SK-N-SH (cell line): ENCODE measurements at regions not wholly inside any gene's neighbourhood (a gene's known extent, or its start where the extent isn't known, plus 50 kb on each side); places are given as distances from the start of the nearest gene placed in this dataset.

Experiments
- CTCF ChIA-PET: fragments of 300-600, 350-600 bp; formaldehyde crosslinking; extraction: SDS; loops from one replicate; lab custom pipeline; 2021; lab: Yijun Ruan, JAX
- POLR2A ChIA-PET: fragments of 350-600 bp; sonication (Branson Sonifier 250); formaldehyde crosslinking; extraction: SDS; loops from one replicate; lab custom pipeline; 2020; ENCODE audit warnings: antibody characterized with exemption, inconsistent platforms; lab: Yijun Ruan, JAX
- DNase-seq: peaks from one replicate; pipeline ENCODE4 v3.0.0; 2012
- H2AFZ ChIP-seq: fragments of 200-600 bp; sonication (generic); 2 replicates; pipeline ENCODE4 v1.8.1; 2016; ENCODE audit warnings: antibody characterized with exemption, mild to moderate bottlenecking, low read depth
- H3F3A ChIP-seq: fragments of 200-600 bp; sonication (generic); replicated peaks from 2 replicates; pipeline ENCODE3; 2016; ENCODE audit warnings: antibody characterized with exemption, mild to moderate bottlenecking; ENCODE audit not compliant: insufficient read depth
- H3K27ac ChIP-seq, 2 experiments: fragments of 200-500 bp in 1 of 2; fragments of 200-600 bp in 1 of 2; sonication (Bioruptor generic) in 1 of 2; sonication (generic), shearing (Covaris generic) in 1 of 2; 2 replicates each; pipeline versions ENCODE4 v1.5.1 to v1.6.1; 2014 to 2016; ENCODE audit warnings: low read depth in 2 of 2, inconsistent platforms in 1 of 2, low read length in 1 of 2, mild to moderate bottlenecking in 1 of 2, mixed read lengths in 1 of 2
- H3K27me3 ChIP-seq: fragments of 200-600 bp; sonication (generic), shearing (Covaris generic); 2 replicates; pipeline ENCODE4 v1.6.1; 2016; ENCODE audit warnings: mixed run types; ENCODE audit not compliant: insufficient read depth
- H3K36me3 ChIP-seq, 2 experiments: fragments of 200-500 bp in 1 of 2; fragments of 200-600 bp in 1 of 2; sonication (Bioruptor generic) in 1 of 2; sonication (generic) in 1 of 2; replicated peaks in 1 of 2; 2 replicates each; pipeline versions ENCODE3 to v1.5.1; 2014 to 2016; ENCODE audit warnings: low read length in 1 of 2, mild to moderate bottlenecking in 1 of 2; ENCODE audit not compliant: insufficient read depth in 2 of 2, control insufficient read depth in 1 of 2
- H3K4me1 ChIP-seq, 2 experiments: fragments of 200-500 bp in 1 of 2; fragments of 200-600 bp in 1 of 2; sonication (Bioruptor generic) in 1 of 2; sonication (generic), shearing (Covaris generic) in 1 of 2; 2 replicates each; pipeline versions ENCODE4 v1.5.1 to v1.6.1; 2014 to 2016; ENCODE audit warnings: low read depth in 1 of 2, low read length in 1 of 2, mixed run types in 1 of 2; ENCODE audit not compliant: insufficient read depth in 2 of 2, control insufficient read depth in 1 of 2
- H3K4me2 ChIP-seq: fragments of 200-600 bp; sonication (generic), shearing (Covaris generic); 2 replicates; pipeline ENCODE4 v1.6.1; 2017; ENCODE audit warnings: mixed run types
- H3K4me3 ChIP-seq, 2 experiments: fragments of 200-500 bp in 1 of 2; fragments of 200-600 bp in 1 of 2; sonication (Bioruptor generic) in 1 of 2; sonication (generic), shearing (Covaris generic) in 1 of 2; 2 replicates each; pipeline versions ENCODE4 v1.5.1 to v1.8.1; 2014 to 2016; ENCODE audit warnings: low read depth in 2 of 2, inconsistent platforms in 1 of 2, low read length in 1 of 2, mild to moderate bottlenecking in 1 of 2, mixed read lengths in 1 of 2, moderate library complexity in 1 of 2
- H3K79me2 ChIP-seq: fragments of 200-600 bp; sonication (generic); 2 replicates; pipeline ENCODE4 v1.8.1; 2017; ENCODE audit warnings: mild to moderate bottlenecking; ENCODE audit not compliant: insufficient read depth
- H3K9ac ChIP-seq: fragments of 200-600 bp; sonication (generic); 2 replicates; pipeline ENCODE4 v1.6.1; 2017; ENCODE audit warnings: mixed run types
- H3K9me2 ChIP-seq: fragments of 200-600 bp; sonication (generic); 2 replicates; pipeline ENCODE4 v1.6.1; 2017; ENCODE audit warnings: mixed run types
- H3K9me3 ChIP-seq: fragments of 200-600 bp; sonication (generic); 2 replicates; pipeline ENCODE4 v1.6.1; 2017; ENCODE audit warnings: mixed run types, mild to moderate bottlenecking, moderate library complexity
- H4K20me1 ChIP-seq: fragments of 200-600 bp; sonication (generic); 2 replicates; pipeline ENCODE4 v1.6.1; 2017; ENCODE audit warnings: mild to moderate bottlenecking, mixed run types; ENCODE audit not compliant: insufficient read depth
- CHD2 ChIP-seq: fragments of 150-350 bp; IDR thresholded peaks from 2 replicates; pipeline ENCODE4 v1.6.1; 2018; ENCODE audit warnings: low read length; ENCODE audit not compliant: partially characterized antibody
- ELF1 ChIP-seq: IDR thresholded peaks from 2 replicates; pipeline ENCODE4 v1.4.0; 2012
- EP300 ChIP-seq, 2 experiments: IDR thresholded peaks; 2 replicates each; pipeline versions ENCODE4 v1.4.0 to v1.6.1; 2012; ENCODE audit warnings: borderline replicate concordance in 1 of 2, low read depth in 1 of 2, low read length in 1 of 2
- FOSL2 ChIP-seq: IDR thresholded peaks from 2 replicates; pipeline ENCODE4 v1.4.0; 2012; ENCODE audit warnings: low read depth, mild to moderate bottlenecking, moderate library complexity, borderline replicate concordance
- FOXM1 ChIP-seq: IDR thresholded peaks from 2 replicates; pipeline ENCODE4 v1.4.0; 2012; ENCODE audit warnings: low read depth, mild to moderate bottlenecking
- GABPA ChIP-seq: IDR thresholded peaks from 2 replicates; pipeline ENCODE4 v1.4.0; 2012; ENCODE audit warnings: low read depth, mild to moderate bottlenecking
- JUND ChIP-seq: IDR thresholded peaks from 2 replicates; pipeline ENCODE4 v1.4.0; 2012
- MEF2A ChIP-seq: IDR thresholded peaks from 2 replicates; pipeline ENCODE4 v1.4.0; 2012; ENCODE audit warnings: low read depth, borderline replicate concordance
- MXI1 ChIP-seq: IDR thresholded peaks from 2 replicates; pipeline ENCODE4 v1.6.1; 2012; ENCODE audit warnings: mild to moderate bottlenecking, low read depth, low read length, improper control_type of control experiment
- NFIC ChIP-seq: IDR thresholded peaks from 2 replicates; pipeline ENCODE4 v1.4.0; 2012; ENCODE audit warnings: borderline replicate concordance
- NRF1 ChIP-seq: IDR thresholded peaks from 2 replicates; pipeline ENCODE4 v1.6.1; 2012; ENCODE audit warnings: low read depth, mild to moderate bottlenecking, low read length
- POLR2AphosphoS5 ChIP-seq: IDR thresholded peaks from 2 replicates; pipeline ENCODE4 v1.6.1; 2012; ENCODE audit warnings: low read depth, low read length
- RAD21 ChIP-seq: IDR thresholded peaks from 2 replicates; pipeline ENCODE4 v1.6.1; 2012; ENCODE audit warnings: mild to moderate bottlenecking, low read length
- RFX5 ChIP-seq: IDR thresholded peaks from 2 replicates; pipeline ENCODE4 v1.6.1; 2012; ENCODE audit warnings: mild to moderate bottlenecking, improper control_type of control experiment, low read length
- RXRA ChIP-seq: IDR thresholded peaks from 2 replicates; pipeline ENCODE4 v1.4.0; 2012; ENCODE audit warnings: low read depth, mild to moderate bottlenecking, borderline replicate concordance
- SIN3A ChIP-seq: IDR thresholded peaks from 2 replicates; pipeline ENCODE4 v1.6.1; 2012; ENCODE audit warnings: low read depth, mild to moderate bottlenecking, low read length, moderate library complexity, borderline replicate concordance
- SMC3 ChIP-seq: IDR thresholded peaks from 2 replicates; pipeline ENCODE4 v1.6.1; 2012; ENCODE audit warnings: low read depth, low read length, improper control_type of control experiment
- TAF1 ChIP-seq: IDR thresholded peaks from 2 replicates; pipeline ENCODE4 v1.6.1; 2012; ENCODE audit warnings: low read depth, mild to moderate bottlenecking, low read length, moderate library complexity, borderline replicate concordance
- TEAD4 ChIP-seq: IDR thresholded peaks from 2 replicates; pipeline ENCODE4 v1.4.0; 2012; ENCODE audit warnings: mild to moderate bottlenecking, borderline replicate concordance; ENCODE audit not compliant: insufficient read depth
- WGBS: methylation state at CpG from one replicate; pipeline ENCODE4 v1.1.6; 2017; ENCODE audit warnings: low lambda C conversion rate; 5-methylcytosine and 5-hydroxymethylcytosine counted together
- TF ChIP-seq, protein P1 (sequence below): IDR thresholded peaks from 2 replicates; pipeline ENCODE4; 2012
- TF ChIP-seq, protein P2 (sequence below): fragments of 150-350 bp; IDR thresholded peaks from 2 replicates; pipeline ENCODE4 v1.6.1; 2016; ENCODE audit warnings: mild to moderate bottlenecking, low read depth, low read length
- TF ChIP-seq, protein P3 (sequence below): fragments of 150-350 bp; IDR thresholded peaks from 2 replicates; pipeline ENCODE4 v1.6.1; 2017; ENCODE audit warnings: antibody characterized with exemption, low read length, low read depth, borderline replicate concordance
- TF ChIP-seq, protein P4 (sequence below): IDR thresholded peaks from 2 replicates; pipeline ENCODE4 v1.4.0; 2012; ENCODE audit warnings: low read depth, borderline replicate concordance

DNA sequence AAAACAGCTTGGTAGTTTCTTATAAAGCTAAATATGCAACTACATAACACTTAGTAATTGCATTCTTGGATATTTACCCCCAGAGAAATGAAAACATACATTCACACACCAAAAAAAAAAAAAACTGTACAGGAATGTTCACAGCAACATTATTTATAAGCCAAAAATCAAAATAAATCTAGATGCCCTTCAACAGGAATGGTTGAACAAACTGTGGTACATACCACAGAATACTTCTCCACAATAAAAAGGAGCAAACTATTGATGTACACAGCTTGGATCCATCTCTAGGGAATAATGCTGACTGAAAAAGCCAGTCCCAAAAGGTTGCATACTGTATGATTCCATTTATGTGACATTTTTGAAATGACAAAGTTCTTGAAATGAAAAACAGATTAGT is 62.1 kb upstream of the SLC38A4 start:
- no peak for TF ChIP-seq RFX5
- TF ChIP-seq NRF1 = no peak
- TF ChIP-seq, protein P1, sequence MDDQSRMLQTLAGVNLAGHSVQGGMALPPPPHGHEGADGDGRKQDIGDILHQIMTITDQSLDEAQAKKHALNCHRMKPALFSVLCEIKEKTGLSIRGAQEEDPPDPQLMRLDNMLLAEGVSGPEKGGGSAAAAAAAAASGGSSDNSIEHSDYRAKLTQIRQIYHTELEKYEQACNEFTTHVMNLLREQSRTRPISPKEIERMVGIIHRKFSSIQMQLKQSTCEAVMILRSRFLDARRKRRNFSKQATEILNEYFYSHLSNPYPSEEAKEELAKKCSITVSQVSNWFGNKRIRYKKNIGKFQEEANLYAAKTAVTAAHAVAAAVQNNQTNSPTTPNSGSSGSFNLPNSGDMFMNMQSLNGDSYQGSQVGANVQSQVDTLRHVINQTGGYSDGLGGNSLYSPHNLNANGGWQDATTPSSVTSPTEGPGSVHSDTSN = no peak
- TF ChIP-seq FOSL2 = no peak
- no peak for TF ChIP-seq FOXM1
- TF ChIP-seq, protein P2, sequence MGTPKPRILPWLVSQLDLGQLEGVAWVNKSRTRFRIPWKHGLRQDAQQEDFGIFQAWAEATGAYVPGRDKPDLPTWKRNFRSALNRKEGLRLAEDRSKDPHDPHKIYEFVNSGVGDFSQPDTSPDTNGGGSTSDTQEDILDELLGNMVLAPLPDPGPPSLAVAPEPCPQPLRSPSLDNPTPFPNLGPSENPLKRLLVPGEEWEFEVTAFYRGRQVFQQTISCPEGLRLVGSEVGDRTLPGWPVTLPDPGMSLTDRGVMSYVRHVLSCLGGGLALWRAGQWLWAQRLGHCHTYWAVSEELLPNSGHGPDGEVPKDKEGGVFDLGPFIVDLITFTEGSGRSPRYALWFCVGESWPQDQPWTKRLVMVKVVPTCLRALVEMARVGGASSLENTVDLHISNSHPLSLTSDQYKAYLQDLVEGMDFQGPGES = no peak
- Histone ChIP-seq H4K20me1 (no peaks in the 10 kb centered on the region), H3K4me1 (peaks cover 0 to 29% of the 10 kb centered on the region in 2 experiments; a peak in 3 of 4 replicates), H3K79me2 (no peaks in the 10 kb centered on the region), H3F3A (peaks cover 19% of the 10 kb centered on the region), H3K27me3 (no peaks in the 10 kb centered on the region), H3K9me2 (no peaks in the 10 kb centered on the region), H3K27ac (peak overlapping the region in 1 of 2 experiments; percentile 60; a peak in 1 of 4 replicates), H3K9ac (no peak overlapping the region), H2AFZ (no peak overlapping the region), H3K9me3 (no peaks in the 10 kb centered on the region), H3K4me3 (no peak overlapping the region), H3K4me2 (0 out of 2 replicates have a peak overlapping the region, but pooled peaks have one; percentile 45), H3K36me3 (no peaks in the 10 kb centered on the region)
- ChIA-PET POLR2A (no interaction called here), CTCF (interaction anchor here (0.6 kb wide), 1 partner anchor 559 kb away, joined by 3 read pairs; no protein-coding TSS in a partner anchor)
- DNase-seq = no peak

DNA sequence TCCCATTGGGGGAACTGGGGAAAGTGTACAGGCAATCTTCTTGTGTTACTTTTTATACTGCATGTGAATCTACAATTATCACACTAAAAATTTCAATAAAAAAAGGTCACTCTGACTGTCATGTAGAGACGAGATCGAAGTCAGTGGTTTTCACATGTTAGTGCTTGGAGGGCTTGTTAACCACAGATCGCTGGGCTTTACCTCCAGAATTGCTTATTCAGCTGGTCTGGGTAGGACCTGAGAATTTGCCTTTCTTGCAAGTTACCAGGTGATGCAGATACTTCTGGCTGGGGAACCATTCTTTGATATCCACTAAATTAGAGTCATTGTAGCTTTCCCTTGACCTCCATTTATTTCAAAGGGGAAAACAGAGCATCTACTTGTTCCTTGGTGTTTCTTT is 62.8 kb upstream of the SLC38A4 start:
- no peaks in the 10 kb centered on the region for H3K36me3 ChIP-seq
- POLR2A ChIA-PET = no interaction called here
- TF ChIP-seq RAD21 (no peak), POLR2AphosphoS5 (no peak), CHD2 (no peak), MEF2A (no peak), TAF1 (no peak), RFX5 (no peak), JUND (no peak), FOSL2 (no peak), RXRA (no peak), TEAD4 (no peak), SIN3A (no peak), SMC3 (no peak), ELF1 (no peak), NFIC (no peak), FOXM1 (no peak), MXI1 (no peak), GABPA (no peak), EP300 (IDR thresholded peaks at IDR 0.05; ENCODE audit: borderline replicate concordance in 1 of 2, low read depth in 1 of 2, low read length in 1 of 2) (no peak)
- TF ChIP-seq, protein P3, sequence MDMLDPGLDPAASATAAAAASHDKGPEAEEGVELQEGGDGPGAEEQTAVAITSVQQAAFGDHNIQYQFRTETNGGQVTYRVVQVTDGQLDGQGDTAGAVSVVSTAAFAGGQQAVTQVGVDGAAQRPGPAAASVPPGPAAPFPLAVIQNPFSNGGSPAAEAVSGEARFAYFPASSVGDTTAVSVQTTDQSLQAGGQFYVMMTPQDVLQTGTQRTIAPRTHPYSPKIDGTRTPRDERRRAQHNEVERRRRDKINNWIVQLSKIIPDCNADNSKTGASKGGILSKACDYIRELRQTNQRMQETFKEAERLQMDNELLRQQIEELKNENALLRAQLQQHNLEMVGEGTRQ = no peak
- TF ChIP-seq, protein P4, sequence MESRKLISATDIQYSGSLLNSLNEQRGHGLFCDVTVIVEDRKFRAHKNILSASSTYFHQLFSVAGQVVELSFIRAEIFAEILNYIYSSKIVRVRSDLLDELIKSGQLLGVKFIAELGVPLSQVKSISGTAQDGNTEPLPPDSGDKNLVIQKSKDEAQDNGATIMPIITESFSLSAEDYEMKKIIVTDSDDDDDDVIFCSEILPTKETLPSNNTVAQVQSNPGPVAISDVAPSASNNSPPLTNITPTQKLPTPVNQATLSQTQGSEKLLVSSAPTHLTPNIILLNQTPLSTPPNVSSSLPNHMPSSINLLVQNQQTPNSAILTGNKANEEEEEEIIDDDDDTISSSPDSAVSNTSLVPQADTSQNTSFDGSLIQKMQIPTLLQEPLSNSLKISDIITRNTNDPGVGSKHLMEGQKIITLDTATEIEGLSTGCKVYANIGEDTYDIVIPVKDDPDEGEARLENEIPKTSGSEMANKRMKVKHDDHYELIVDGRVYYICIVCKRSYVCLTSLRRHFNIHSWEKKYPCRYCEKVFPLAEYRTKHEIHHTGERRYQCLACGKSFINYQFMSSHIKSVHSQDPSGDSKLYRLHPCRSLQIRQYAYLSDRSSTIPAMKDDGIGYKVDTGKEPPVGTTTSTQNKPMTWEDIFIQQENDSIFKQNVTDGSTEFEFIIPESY = no peak
- 56% methylated on average over 3 of the region's 3 CpGs for WGBS
- H3K9ac ChIP-seq = no peak overlapping the region
- H3K79me2 ChIP-seq = no peaks in the 10 kb centered on the region
- H3K9me2 ChIP-seq = no peaks in the 10 kb centered on the region
- no peak overlapping the region for H2AFZ ChIP-seq
- CTCF ChIA-PET = no interaction called here
- no peaks in the 10 kb centered on the region for H3K27me3 ChIP-seq
- H3K4me3 ChIP-seq = no peak overlapping the region
- H3K27ac ChIP-seq = no peak overlapping the region
- H3K4me1 ChIP-seq = peaks cover 0 to 30% of the 10 kb centered on the region in 2 experiments; a peak in 3 of 4 replicates
- H4K20me1 ChIP-seq = no peaks in the 10 kb centered on the region
- peaks cover 19% of the 10 kb centered on the region for H3F3A ChIP-seq
- no peaks in the 10 kb centered on the region for H3K9me3 ChIP-seq
- no peak overlapping the region for H3K4me2 ChIP-seq
- DNase-seq = no peak
